H1 (cell line): ENCODE measurements at regions not wholly inside any gene's neighbourhood (a gene's known extent, or its start where the extent isn't known, plus 50 kb on each side); places are given as distances from the start of the nearest gene placed in this dataset.

Experiments used
- CBX8 ChIP-seq: fragments of 300-800, 300-1000 bp; sonication (generic); IDR thresholded peaks from 2 replicates; pipeline ENCODE4 v1.7.1; 2016; ENCODE audit warnings: low read depth, low read length, borderline replicate concordance
- CHD1 ChIP-seq: IDR thresholded peaks from 2 replicates; pipeline ENCODE4 v1.6.1; 2012; ENCODE audit warnings: low read depth, low read length, improper control_type of control experiment
- HDAC2 ChIP-seq, 2 experiments: fragments of 300-600 bp in 1 of 2; sonication (generic) in 1 of 2; IDR thresholded peaks; 2 replicates each; pipeline ENCODE4 v1.6.1; 2011 to 2012; ENCODE audit warnings: low read depth in 2 of 2, low read length in 2 of 2, mild to moderate bottlenecking in 2 of 2, moderate library complexity in 2 of 2, borderline replicate concordance in 1 of 2, inconsistent platforms in 1 of 2
- RXRA ChIP-seq: IDR thresholded peaks from 2 replicates; pipeline ENCODE4 v1.6.1; 2011; ENCODE audit warnings: low read depth, mild to moderate bottlenecking, low read length, moderate library complexity; ENCODE audit not compliant: insufficient read depth

- no peak for TF ChIP-seq RXRA
- TF ChIP-seq HDAC2 (IDR thresholded peaks at IDR 0.05; ENCODE audit: borderline replicate concordance in 1 of 2, low read depth in 2 of 2, low read length in 2 of 2) = no peak
- TF ChIP-seq CHD1 = no peak
- TF ChIP-seq CBX8 = no peak
Measured at GRCh38 chr14:101495284-101495683, 66.0 kb upstream of the DIO3 start (continued).
